ENCODE measurements at regions not wholly inside any gene's neighbourhood (a gene's known extent, or its start where the extent isn't known, plus 50 kb on each side); places are given as distances from the start of the nearest gene placed in this dataset.

DNA sequence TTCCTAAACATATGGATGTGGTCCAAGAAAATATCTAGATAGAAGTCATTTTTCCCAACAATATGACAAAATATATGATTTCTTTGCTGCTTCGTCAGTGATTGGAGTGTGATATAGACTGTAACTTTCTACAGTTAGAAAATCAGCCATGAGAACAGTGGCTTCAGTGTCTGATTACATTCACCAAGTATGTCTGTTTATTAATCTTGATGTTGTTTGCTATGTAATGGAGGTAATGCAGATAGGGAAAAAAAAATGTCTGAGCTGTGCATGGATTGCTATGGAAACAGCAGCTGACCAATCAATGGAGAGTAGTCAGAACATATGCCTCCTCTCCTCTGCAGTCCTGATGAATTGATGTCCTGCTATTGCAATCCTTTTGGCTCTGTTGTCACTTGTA is 72.3 kb upstream of the GAP43 start:
- no peak overlapping the region for H4K5ac ChIP-seq (ENCODE audit: insufficient read length, low read depth, low read length)
- peaks cover 0 to 8% (median 8%) of the 10 kb centered on the region in 3 experiments; a peak in 3 of 7 replicates for H3K36me3 Mint-ChIP-seq (ENCODE audit: insufficient read depth in 1 of 3, low read depth in 3 of 3)
- WGBS (ENCODE audit: extremely low coverage, insufficient read length, low lambda C conversion rate): no CpG with 5 or more reads among the region's 1 CpG
- no peak overlapping the region for H3K27ac Mint-ChIP-seq
- TF ChIP-seq, protein P1, sequence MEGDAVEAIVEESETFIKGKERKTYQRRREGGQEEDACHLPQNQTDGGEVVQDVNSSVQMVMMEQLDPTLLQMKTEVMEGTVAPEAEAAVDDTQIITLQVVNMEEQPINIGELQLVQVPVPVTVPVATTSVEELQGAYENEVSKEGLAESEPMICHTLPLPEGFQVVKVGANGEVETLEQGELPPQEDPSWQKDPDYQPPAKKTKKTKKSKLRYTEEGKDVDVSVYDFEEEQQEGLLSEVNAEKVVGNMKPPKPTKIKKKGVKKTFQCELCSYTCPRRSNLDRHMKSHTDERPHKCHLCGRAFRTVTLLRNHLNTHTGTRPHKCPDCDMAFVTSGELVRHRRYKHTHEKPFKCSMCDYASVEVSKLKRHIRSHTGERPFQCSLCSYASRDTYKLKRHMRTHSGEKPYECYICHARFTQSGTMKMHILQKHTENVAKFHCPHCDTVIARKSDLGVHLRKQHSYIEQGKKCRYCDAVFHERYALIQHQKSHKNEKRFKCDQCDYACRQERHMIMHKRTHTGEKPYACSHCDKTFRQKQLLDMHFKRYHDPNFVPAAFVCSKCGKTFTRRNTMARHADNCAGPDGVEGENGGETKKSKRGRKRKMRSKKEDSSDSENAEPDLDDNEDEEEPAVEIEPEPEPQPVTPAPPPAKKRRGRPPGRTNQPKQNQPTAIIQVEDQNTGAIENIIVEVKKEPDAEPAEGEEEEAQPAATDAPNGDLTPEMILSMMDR (conservative IDR thresholded peaks at IDR 0.05): no peak
- H3K27me3 ChIP-seq (ENCODE audit: insufficient read depth, low read length): no peaks in the 10 kb centered on the region
- no peak overlapping the region for H3K4ac ChIP-seq (ENCODE audit: low read depth, low read length)
- no peak overlapping the region for H4K8ac ChIP-seq (replicated peaks; ENCODE audit: insufficient read length, low read depth, low read length)
- no peaks in the 10 kb centered on the region for H3K23me2 ChIP-seq (ENCODE audit: insufficient read length, low read depth, low read length, poor library complexity, severe bottlenecking)
- H2AK5ac ChIP-seq (ENCODE audit: insufficient read length, low read length): no peak overlapping the region
- no peak overlapping the region for H2BK5ac ChIP-seq (ENCODE audit: insufficient read length, low read length)
- H2AFZ ChIP-seq (ENCODE audit: low read length): no peak overlapping the region
- no peaks in the 10 kb centered on the region for H3K79me1 ChIP-seq (ENCODE audit: insufficient read depth, low read depth, low read length, poor library complexity, severe bottlenecking)
- peaks cover 10% of the 10 kb centered on the region; the same call in 1 of the 2 replicates for H3K4me1 ChIP-seq (ENCODE audit: insufficient read depth, low read length)
- H3K9ac ChIP-seq (ENCODE audit: extremely low read depth, insufficient read length, low read length): no peak overlapping the region
- no peak overlapping the region for H3K4me2 ChIP-seq (ENCODE audit: insufficient read depth, insufficient read length, low read length)
- no peak overlapping the region for H3K56ac ChIP-seq (ENCODE audit: insufficient read length, low read depth, low read length)
- H4K91ac ChIP-seq (ENCODE audit: insufficient read length, low read depth, low read length): no peak overlapping the region
- H3K4me1 Mint-ChIP-seq: peaks cover 21 to 25% of the 10 kb centered on the region in 2 experiments
- H3K18ac ChIP-seq (ENCODE audit: insufficient read length, low read depth, low read length): no peak overlapping the region
- no peak overlapping the region for H2BK120ac ChIP-seq (ENCODE audit: low read depth, low read length, poor library complexity, severe bottlenecking)
- no peaks in the 10 kb centered on the region for H3K79me2 ChIP-seq (ENCODE audit: insufficient read depth, low read length)
- no peaks in the 10 kb centered on the region for H4K20me1 ChIP-seq (ENCODE audit: control insufficient read depth, insufficient read depth, insufficient read length)
- no peaks in the 10 kb centered on the region for H3K27me3 Mint-ChIP-seq (ENCODE audit: low read depth)
- DNase-seq: no peak
- H2BK20ac ChIP-seq (ENCODE audit: low read depth, low read length, poor library complexity, severe bottlenecking): no peak overlapping the region
- no peak overlapping the region for H2BK12ac ChIP-seq (ENCODE audit: insufficient read length, low read depth, low read length)
- H3K9me3 Mint-ChIP-seq: peaks cover 0 to 2% of the 10 kb centered on the region in 2 experiments; a peak in 2 of 5 replicates
- H3T11ph ChIP-seq (ENCODE audit: low read length): no peak overlapping the region
- H3K14ac ChIP-seq (ENCODE audit: insufficient read depth, low read length): no peak overlapping the region
- no peak overlapping the region for H3K4me3 Mint-ChIP-seq
- no peaks in the 10 kb centered on the region for H3K9me3 ChIP-seq (ENCODE audit: control insufficient read depth, low read depth, low read length)
- H3K23ac ChIP-seq (ENCODE audit: insufficient read length, low read depth, low read length): no peak overlapping the region
- H3K27ac ChIP-seq (ENCODE audit: insufficient read length, low read depth, low read length): no peak overlapping the region
- no peak overlapping the region for H2BK15ac ChIP-seq (ENCODE audit: low read depth, low read length)

All from H9 (cell line).